Hepatocyte (in vitro differentiated cells): ENCODE measurements at regions not wholly inside any gene's neighbourhood (a gene's known extent, or its start where the extent isn't known, plus 50 kb on each side); places are given as distances from the start of the nearest gene placed in this dataset.

Experiments
- CTCF ChIP-seq: fragments of 200-600 bp; sonication (generic); IDR thresholded peaks from 2 replicates; pipeline ENCODE4 v1.5.1; 2016; ENCODE audit warnings: antibody characterized with exemption, mild to moderate bottlenecking; ENCODE audit not compliant: poor library complexity
- EZH2 ChIP-seq: fragments of 200-600 bp; sonication (generic); IDR thresholded peaks from 2 replicates; pipeline ENCODE4 v1.6.1; 2016; ENCODE audit warnings: antibody characterized with exemption, mild to moderate bottlenecking, borderline replicate concordance

DNA sequence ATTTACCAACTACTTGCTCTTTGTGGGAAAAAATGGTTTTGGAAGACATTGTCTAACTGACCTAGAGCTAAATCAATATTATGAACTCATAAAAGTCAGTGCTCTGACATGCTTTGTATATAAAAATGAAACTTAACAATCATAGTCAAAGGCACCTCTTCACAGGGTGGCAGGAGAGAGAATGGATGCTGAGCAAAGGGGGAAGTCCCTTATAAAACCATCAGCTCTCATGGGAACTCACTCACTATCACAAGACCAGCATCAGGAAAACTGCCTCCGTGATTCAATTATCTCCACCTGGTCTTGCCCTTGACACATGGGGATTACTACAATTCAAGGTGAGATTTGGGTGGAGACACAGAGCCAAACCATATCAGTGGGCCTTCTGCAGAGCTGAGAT, 417.6 kb upstream of the AUTS2 start:
- no peak for TF ChIP-seq EZH2
- TF ChIP-seq CTCF: no peak
